ENCODE measurements at regions not wholly inside any gene's neighbourhood (a gene's known extent, or its start where the extent isn't known, plus 50 kb on each side); places are given as distances from the start of the nearest gene placed in this dataset.

DNA sequence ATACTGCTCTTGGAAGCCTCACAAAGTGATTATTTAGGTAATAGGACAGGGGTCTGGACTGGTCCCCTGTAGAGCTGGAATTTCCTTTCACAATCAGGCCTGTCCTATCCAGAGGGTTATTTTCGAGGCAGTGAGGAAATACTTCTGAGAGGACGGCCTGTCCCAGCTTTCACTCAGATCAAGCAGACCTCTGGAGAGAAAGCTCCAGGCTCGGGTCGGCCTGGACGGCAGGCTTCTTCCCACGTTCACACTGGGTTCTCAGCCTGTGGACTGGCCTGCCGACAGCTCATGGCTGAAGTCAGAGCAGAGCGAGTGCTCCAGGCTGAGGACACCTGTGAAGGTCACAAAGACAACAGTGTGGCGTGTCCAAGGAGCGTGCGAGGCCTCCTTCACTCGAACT lies 405.3 kb downstream of the VPS13C start:
- H3K4me1 ChIP-seq (ENCODE audit: low read length), result no peaks in the 10 kb centered on the region
- no peak overlapping the region for H3K9ac ChIP-seq (ENCODE audit: low read length)
- no peaks in the 10 kb centered on the region for H3K79me2 ChIP-seq (ENCODE audit: low read length)
- no peak overlapping the region for H3K4me3 ChIP-seq (ENCODE audit: low read length)
- H3K27me3 ChIP-seq (ENCODE audit: low read depth, low read length), result no peaks in the 10 kb centered on the region
- no peaks in the 10 kb centered on the region for H3K9me3 ChIP-seq (ENCODE audit: insufficient read depth, low read length)
- H3K27ac ChIP-seq (ENCODE audit: low read length), result no peak overlapping the region
- no peak overlapping the region for H2AFZ ChIP-seq (ENCODE audit: low read depth, low read length)
- H3K36me3 ChIP-seq (replicated peaks; ENCODE audit: low read depth, low read length), result no peaks in the 10 kb centered on the region
- H4K20me1 ChIP-seq (ENCODE audit: insufficient read depth, low read length), result no peaks in the 10 kb centered on the region
- no peak overlapping the region for H3K4me2 ChIP-seq (ENCODE audit: low read length)
- TF ChIP-seq, protein P1, sequence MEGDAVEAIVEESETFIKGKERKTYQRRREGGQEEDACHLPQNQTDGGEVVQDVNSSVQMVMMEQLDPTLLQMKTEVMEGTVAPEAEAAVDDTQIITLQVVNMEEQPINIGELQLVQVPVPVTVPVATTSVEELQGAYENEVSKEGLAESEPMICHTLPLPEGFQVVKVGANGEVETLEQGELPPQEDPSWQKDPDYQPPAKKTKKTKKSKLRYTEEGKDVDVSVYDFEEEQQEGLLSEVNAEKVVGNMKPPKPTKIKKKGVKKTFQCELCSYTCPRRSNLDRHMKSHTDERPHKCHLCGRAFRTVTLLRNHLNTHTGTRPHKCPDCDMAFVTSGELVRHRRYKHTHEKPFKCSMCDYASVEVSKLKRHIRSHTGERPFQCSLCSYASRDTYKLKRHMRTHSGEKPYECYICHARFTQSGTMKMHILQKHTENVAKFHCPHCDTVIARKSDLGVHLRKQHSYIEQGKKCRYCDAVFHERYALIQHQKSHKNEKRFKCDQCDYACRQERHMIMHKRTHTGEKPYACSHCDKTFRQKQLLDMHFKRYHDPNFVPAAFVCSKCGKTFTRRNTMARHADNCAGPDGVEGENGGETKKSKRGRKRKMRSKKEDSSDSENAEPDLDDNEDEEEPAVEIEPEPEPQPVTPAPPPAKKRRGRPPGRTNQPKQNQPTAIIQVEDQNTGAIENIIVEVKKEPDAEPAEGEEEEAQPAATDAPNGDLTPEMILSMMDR (IDR thresholded peaks at IDR 0.05; ENCODE audit: low read depth, low read length), result no peak
- TF ChIP-seq EZH2phosphoT487 (IDR thresholded peaks at IDR 0.05; ENCODE audit: low read depth), result no peak

DNA sequence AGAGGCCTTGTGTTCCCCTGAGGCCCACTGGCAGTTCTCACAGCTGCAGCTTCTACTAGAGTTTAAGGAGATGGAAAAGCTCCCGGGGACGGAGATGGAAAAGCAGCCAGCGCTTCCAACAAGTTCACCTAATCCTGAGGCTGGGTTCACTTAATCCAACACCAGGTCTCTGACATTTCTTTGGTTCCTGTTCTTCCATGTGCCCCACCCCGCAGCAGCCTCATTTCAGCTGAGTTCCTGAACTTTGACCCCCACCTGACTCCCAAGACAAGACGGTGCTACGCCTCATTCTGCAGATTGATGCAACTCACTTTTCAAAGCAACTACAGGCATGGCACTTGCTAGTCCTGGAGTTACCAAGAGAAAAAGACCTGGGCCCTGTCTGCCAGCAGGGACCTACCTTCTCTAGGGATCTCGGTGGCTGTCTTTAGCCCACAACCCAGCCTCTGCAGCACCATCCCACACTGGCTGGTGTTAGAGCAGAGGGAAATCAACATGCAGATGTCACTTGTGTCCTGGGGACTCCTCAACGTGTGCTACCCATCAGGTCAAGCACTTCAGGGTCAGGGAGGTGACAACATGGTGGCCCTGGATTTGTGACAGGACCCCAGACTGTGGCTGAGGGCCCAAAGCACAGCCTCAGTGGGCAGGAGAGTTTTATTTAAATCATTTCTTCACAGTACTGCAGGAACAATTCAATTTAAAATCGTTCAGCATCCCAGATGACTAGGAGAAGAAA lies 406.1 kb downstream of the VPS13C start:
- Histone ChIP-seq H4K20me1 (ENCODE audit: insufficient read depth, low read length) (no peaks in the 10 kb centered on the region), H3K27me3 (ENCODE audit: low read depth, low read length) (no peaks in the 10 kb centered on the region), H3K4me1 (ENCODE audit: low read length) (no peaks in the 10 kb centered on the region), H3K79me2 (ENCODE audit: low read length) (no peaks in the 10 kb centered on the region), H3K9me3 (ENCODE audit: insufficient read depth, low read length) (no peaks in the 10 kb centered on the region), H3K4me2 (ENCODE audit: low read length) (no peak overlapping the region), H3K27ac (ENCODE audit: low read length) (no peak overlapping the region), H3K4me3 (ENCODE audit: low read length) (no peak overlapping the region), H3K9ac (ENCODE audit: low read length) (no peak overlapping the region), H2AFZ (ENCODE audit: low read depth, low read length) (no peak overlapping the region), H3K36me3 (replicated peaks; ENCODE audit: low read depth, low read length) (no peaks in the 10 kb centered on the region)
- TF ChIP-seq EZH2phosphoT487 (IDR thresholded peaks at IDR 0.05; ENCODE audit: low read depth), result no peak
- TF ChIP-seq, protein P1 (IDR thresholded peaks at IDR 0.05; ENCODE audit: low read depth, low read length), result no peak

DNA sequence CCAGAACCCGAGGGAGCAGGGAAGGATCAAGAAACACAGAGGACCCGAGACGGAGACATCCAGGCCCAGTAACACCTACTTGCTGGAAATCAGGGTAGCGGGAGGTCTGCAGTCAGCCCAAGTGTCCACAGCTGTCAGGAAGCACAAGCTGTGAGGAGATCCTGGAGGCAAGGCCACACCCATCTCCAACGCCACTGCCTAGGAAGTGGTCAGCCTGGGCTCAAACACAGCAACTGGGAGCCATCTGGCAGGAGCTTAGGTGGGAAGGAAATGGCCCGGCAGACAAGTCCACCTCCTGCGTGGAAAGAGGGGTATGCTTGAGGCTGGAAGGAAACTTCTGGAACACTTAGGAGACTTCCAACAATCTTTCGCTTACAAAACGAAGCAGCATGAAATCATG lies 407.1 kb downstream of the VPS13C start:
- no peaks in the 10 kb centered on the region for H3K79me2 ChIP-seq (ENCODE audit: low read length)
- H3K9ac ChIP-seq (ENCODE audit: low read length), result no peak overlapping the region
- H3K36me3 ChIP-seq (replicated peaks; ENCODE audit: low read depth, low read length), result no peaks in the 10 kb centered on the region
- no peak overlapping the region for H3K27ac ChIP-seq (ENCODE audit: low read length)
- TF ChIP-seq, protein P1 (IDR thresholded peaks at IDR 0.05; ENCODE audit: low read depth, low read length), result no peak
- no peak for TF ChIP-seq EZH2phosphoT487 (IDR thresholded peaks at IDR 0.05; ENCODE audit: low read depth)
- H3K4me2 ChIP-seq (ENCODE audit: low read length), result no peak overlapping the region
- H4K20me1 ChIP-seq (ENCODE audit: insufficient read depth, low read length), result no peaks in the 10 kb centered on the region
- H3K27me3 ChIP-seq (ENCODE audit: low read depth, low read length), result no peaks in the 10 kb centered on the region
- H3K4me3 ChIP-seq (ENCODE audit: low read length), result no peak overlapping the region
- no peaks in the 10 kb centered on the region for H3K9me3 ChIP-seq (ENCODE audit: insufficient read depth, low read length)
- H3K4me1 ChIP-seq (ENCODE audit: low read length), result no peaks in the 10 kb centered on the region
- H2AFZ ChIP-seq (ENCODE audit: low read depth, low read length), result no peak overlapping the region

DNA sequence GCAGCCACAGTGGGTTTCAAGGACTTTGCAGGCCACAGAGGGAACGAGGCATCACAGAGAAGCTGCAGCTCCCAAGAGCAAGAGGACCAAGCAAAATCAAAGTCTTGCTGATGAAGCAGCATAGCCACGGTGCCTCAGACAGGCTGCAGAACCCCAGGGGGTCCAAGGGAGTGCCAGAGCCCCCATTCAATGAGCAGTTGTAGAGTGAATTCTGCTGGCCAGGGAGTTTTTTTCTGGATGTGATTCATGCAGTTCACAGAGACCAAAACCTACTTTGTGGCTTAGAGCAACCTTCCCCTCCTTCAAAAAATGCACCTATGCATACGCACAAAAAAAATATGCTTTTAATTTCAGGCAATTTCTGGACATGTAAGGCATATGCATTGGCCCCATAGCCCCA lies 409.0 kb downstream of the VPS13C start:
- Histone ChIP-seq H3K79me2 (ENCODE audit: low read length) (no peaks in the 10 kb centered on the region), H3K36me3 (replicated peaks; ENCODE audit: low read depth, low read length) (no peaks in the 10 kb centered on the region), H3K27me3 (ENCODE audit: low read depth, low read length) (0 out of 2 replicates have a peak, but pooled peaks cover 3% of the 10 kb centered on the region), H3K9me3 (ENCODE audit: insufficient read depth, low read length) (no peaks in the 10 kb centered on the region), H4K20me1 (ENCODE audit: insufficient read depth, low read length) (no peaks in the 10 kb centered on the region), H3K9ac (ENCODE audit: low read length) (no peak overlapping the region), H3K27ac (ENCODE audit: low read length) (no peak overlapping the region), H3K4me1 (ENCODE audit: low read length) (no peaks in the 10 kb centered on the region), H2AFZ (ENCODE audit: low read depth, low read length) (no peak overlapping the region), H3K4me2 (ENCODE audit: low read length) (no peak overlapping the region), H3K4me3 (ENCODE audit: low read length) (no peak overlapping the region)
- TF ChIP-seq, protein P1 (IDR thresholded peaks at IDR 0.05; ENCODE audit: low read depth, low read length), result no peak
- no peak for TF ChIP-seq EZH2phosphoT487 (IDR thresholded peaks at IDR 0.05; ENCODE audit: low read depth)

Measured in OCI-LY3 (cell line).